ENCODE measurements at regions not wholly inside any gene's neighbourhood (a gene's known extent, or its start where the extent isn't known, plus 50 kb on each side); places are given as distances from the start of the nearest gene placed in this dataset.
"Not testable (repeated sequence)": the region's sequence is repeated elsewhere in the genome, so short reads cannot be mapped to it uniquely, and the experiment has no call there.

- ATAC-seq; DNase-seq; intact Hi-C loops (cut with DNase I): not testable (repeated sequence)
Observed at GRCh38 chr5:1710091-1710490, 89.5 kb downstream of the MRPL36 start.

- ATAC-seq, result no peak
- intact Hi-C loops (cut with DNase I), result no loop called here
- DNase-seq, result no peak
Observed at GRCh38 chr5:1709171-1709803, 90.3 kb downstream of the MRPL36 start.

GRCh38 chr5:1708592-1709141, 91.0 kb downstream of the MRPL36 start:
- intact Hi-C loops (cut with DNase I), result no loop called here
- ATAC-seq, result no peak
- DNase-seq, result no peak

- intact Hi-C loops (cut with DNase I), result no loop called here
- DNase-seq (no peak), ATAC-seq (no peak)
Observed at GRCh38 chr5:1707467-1707866, 92.2 kb downstream of the MRPL36 start.

- DNase-seq (no peak), ATAC-seq (no peak)
- intact Hi-C loops (cut with DNase I), result no loop called here
Observed at GRCh38 chr5:1706428-1706827, 93.2 kb downstream of the MRPL36 start.

GRCh38 chr5:1706021-1706420, 93.6 kb downstream of the MRPL36 start:
- intact Hi-C loops (cut with DNase I), result no loop called here
- ATAC-seq, result no peak
- DNase-seq, result no peak

- intact Hi-C loops (cut with DNase I), result no loop called here
- no peak for DNase-seq
Observed at GRCh38 chr5:1704676-1705075, 95.0 kb downstream of the MRPL36 start.

GRCh38 chr5:1704266-1704665, 95.4 kb downstream of the MRPL36 start:
- ATAC-seq (no peak), DNase-seq (no peak)
- intact Hi-C loops (cut with DNase I), result no loop called here

More at GRCh38 chr5:1704676-1705075, 95.0 kb downstream of the MRPL36 start:
- ATAC-seq, result no peak

GRCh38 chr5:1703352-1704050, 96.1 kb downstream of the MRPL36 start:
- ATAC-seq (no peak), DNase-seq (no peak)
- intact Hi-C loops (cut with DNase I), result no loop called here

GRCh38 chr5:1702318-1702717, 97.3 kb downstream of the MRPL36 start:
- DNase-seq (no peak), ATAC-seq (no peak)
- intact Hi-C loops (cut with DNase I), result no loop called here

- ATAC-seq, result no peak
- DNase-seq, result no peak
Observed at GRCh38 chr5:1701884-1702283, 97.8 kb downstream of the MRPL36 start.

GRCh38 chr5:1701216-1701864, 98.3 kb downstream of the MRPL36 start:
- intact Hi-C loops (cut with DNase I), result no loop called here
- no peak for ATAC-seq
- no peak for DNase-seq

More at GRCh38 chr5:1701884-1702283, 97.8 kb downstream of the MRPL36 start:
- intact Hi-C loops (cut with DNase I), result no loop called here

GRCh38 chr5:1699394-1699793, 100.2 kb downstream of the MRPL36 start:
- intact Hi-C loops (cut with DNase I), result no loop called here
- DNase-seq, result no peak
- no peak for ATAC-seq

- ATAC-seq, result no peak
Observed at GRCh38 chr5:1698589-1699316, 100.9 kb downstream of the MRPL36 start.

GRCh38 chr5:1692381-1692780, 107.3 kb downstream of the MRPL36 start:
- intact Hi-C loops (cut with DNase I), result no loop called here

More at GRCh38 chr5:1698589-1699316, 100.9 kb downstream of the MRPL36 start:
- DNase-seq, result no peak
- intact Hi-C loops (cut with DNase I), result no loop called here

GRCh38 chr5:1687301-1687970, 112.2 kb downstream of the MRPL36 start:
- ATAC-seq (no peak), DNase-seq (no peak)
- intact Hi-C loops (cut with DNase I), result no loop called here

More at GRCh38 chr5:1692381-1692780, 107.3 kb downstream of the MRPL36 start:
- ATAC-seq (no peak), DNase-seq (no peak)

GRCh38 chr5:1686016-1686802, 113.4 kb downstream of the MRPL36 start:
- DNase-seq, result no peak

GRCh38 chr5:1685066-1685465, 114.6 kb downstream of the MRPL36 start:
- DNase-seq, result no peak
- ATAC-seq, result no peak
- intact Hi-C loops (cut with DNase I), result no loop called here

More at GRCh38 chr5:1686016-1686802, 113.4 kb downstream of the MRPL36 start:
- ATAC-seq, result no peak
- intact Hi-C loops (cut with DNase I), result no loop called here
